Bronchial epithelial cell (primary cell): ENCODE measurements at regions not wholly inside any gene's neighbourhood (a gene's known extent, or its start where the extent isn't known, plus 50 kb on each side); places are given as distances from the start of the nearest gene placed in this dataset.

Experiments used
- DNase-seq: peaks from one replicate; pipeline ENCODE4 v3.0.0-alpha.2; 2010; ENCODE audit warnings: low read depth
- FAIRE-seq: peaks from 2 replicates; lab custom pipeline; 2011; peaks lifted over from hg19 to GRCh38; lab: Jason Lieb, UNC
- H3K27me3 ChIP-seq: 2 replicates; pipeline ENCODE4 v1.5.1; 2011; ENCODE audit warnings: low read length; ENCODE audit not compliant: control insufficient read depth, insufficient read depth
- H3K36me3 ChIP-seq: 2 replicates; pipeline ENCODE4 v1.5.1; 2011; ENCODE audit warnings: low read length; ENCODE audit not compliant: control insufficient read depth, insufficient read depth
- H3K4me3 ChIP-seq: 2 replicates; pipeline ENCODE4 v1.5.1; 2011; ENCODE audit warnings: mild to moderate bottlenecking, low read depth, low read length, control low read depth
- CTCF ChIP-seq: IDR thresholded peaks from 2 replicates; pipeline ENCODE4 v1.5.1; 2011; ENCODE audit warnings: mild to moderate bottlenecking, moderate library complexity, low read length, control low read depth, inconsistent platforms; ENCODE audit not compliant: insufficient read depth, severe bottlenecking

- FAIRE-seq (no peak), DNase-seq (no peak)
- no peak overlapping the region for H3K4me3 ChIP-seq
- no peaks in the 10 kb centered on the region for H3K36me3 ChIP-seq
- no peak for TF ChIP-seq CTCF
- no peaks in the 10 kb centered on the region for H3K27me3 ChIP-seq
Measured at GRCh38 chr18:21162786-21163185, 51.2 kb upstream of the ROCK1 start.

GRCh38 chr18:21163647-21164547, 52.3 kb upstream of the ROCK1 start:
- Histone ChIP-seq H3K36me3 (no peaks in the 10 kb centered on the region), H3K4me3 (no peak overlapping the region), H3K27me3 (no peaks in the 10 kb centered on the region)
- TF ChIP-seq CTCF, result no peak
- FAIRE-seq, result no peak
- DNase-seq, result peak; percentile 86

GRCh38 chr18:21164548-21165095, 53.0 kb upstream of the ROCK1 start:
- no peak for FAIRE-seq
- no peaks in the 10 kb centered on the region for H3K27me3 ChIP-seq
- no peak for TF ChIP-seq CTCF
- no peak for DNase-seq
- H3K36me3 ChIP-seq, result no peaks in the 10 kb centered on the region
- H3K4me3 ChIP-seq, result no peak overlapping the region

GRCh38 chr18:21167641-21168377, 56.2 kb upstream of the ROCK1 start:
- peak; percentile 32 for FAIRE-seq
- TF ChIP-seq CTCF, result no peak
- DNase-seq, result peak; percentile 49
- no peaks in the 10 kb centered on the region for H3K27me3 ChIP-seq
- H3K4me3 ChIP-seq, result no peak overlapping the region
- H3K36me3 ChIP-seq, result no peaks in the 10 kb centered on the region

GRCh38 chr18:21168880-21169279, 57.3 kb upstream of the ROCK1 start:
- H3K27me3 ChIP-seq, result no peaks in the 10 kb centered on the region
- no peak for FAIRE-seq

More at GRCh38 chr18:21168880-21169279, 57.3 kb upstream of the ROCK1 start:
- Histone ChIP-seq H3K36me3 (no peaks in the 10 kb centered on the region), H3K4me3 (no peak overlapping the region)
- DNase-seq, result no peak
- no peak for TF ChIP-seq CTCF
